GM19438 (cell line): ENCODE measurements at regions not wholly inside any gene's neighbourhood (a gene's known extent, or its start where the extent isn't known, plus 50 kb on each side); places are given as distances from the start of the nearest gene placed in this dataset.

Source experiments
- ATAC-seq: cut with Tn5 transposase; IDR thresholded peaks from one replicate; pipeline ENCODE4 v1.9.1; 2021; ENCODE audit warnings: low read depth; ENCODE audit not compliant: unreplicated experiment

DNA sequence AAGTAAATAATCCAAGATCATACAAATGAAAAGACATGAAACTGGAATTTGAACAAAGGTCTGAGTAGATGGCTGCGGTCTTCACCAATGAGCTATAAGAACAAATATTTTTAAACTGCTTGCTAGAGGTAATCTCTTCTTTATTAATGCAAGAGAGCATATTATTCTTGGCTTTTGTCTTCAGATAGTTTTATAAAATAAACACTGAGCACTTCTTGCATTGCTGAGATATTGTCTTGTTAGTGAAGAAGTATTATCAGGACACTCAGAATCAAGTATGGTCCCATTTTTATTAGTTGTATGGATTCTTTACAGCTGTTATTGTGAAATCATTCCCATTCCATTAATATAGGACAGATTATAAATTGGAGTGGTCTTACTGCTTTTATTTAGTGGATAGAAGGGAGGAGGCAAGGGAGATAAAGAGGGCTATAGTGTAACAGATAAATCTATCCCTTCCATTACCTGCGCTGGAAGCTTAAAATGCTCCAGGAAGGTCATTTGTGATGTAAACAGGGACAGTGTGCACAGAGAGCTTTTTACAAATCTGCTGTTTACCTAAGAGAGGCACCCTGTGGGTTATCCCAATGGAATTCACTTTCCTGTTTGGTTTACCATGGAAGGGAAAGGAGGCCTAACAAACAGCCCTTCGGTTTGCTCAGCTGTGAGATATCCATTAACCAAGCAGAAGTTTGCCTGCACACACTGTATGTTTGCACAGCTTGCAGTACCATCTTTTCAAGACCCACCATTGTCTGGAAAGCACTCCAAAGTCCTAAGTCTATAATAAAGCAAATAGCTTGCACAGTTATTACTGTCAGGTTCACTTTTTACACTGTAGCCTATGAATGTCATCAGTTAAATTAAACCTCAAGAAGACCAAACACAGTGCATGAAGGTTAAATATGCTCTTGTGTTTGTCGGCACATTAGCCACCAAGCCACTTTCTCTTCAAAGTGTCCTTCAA is 347.7 kb upstream of the TGFBR2 start:
- ATAC-seq, result no peak

DNA sequence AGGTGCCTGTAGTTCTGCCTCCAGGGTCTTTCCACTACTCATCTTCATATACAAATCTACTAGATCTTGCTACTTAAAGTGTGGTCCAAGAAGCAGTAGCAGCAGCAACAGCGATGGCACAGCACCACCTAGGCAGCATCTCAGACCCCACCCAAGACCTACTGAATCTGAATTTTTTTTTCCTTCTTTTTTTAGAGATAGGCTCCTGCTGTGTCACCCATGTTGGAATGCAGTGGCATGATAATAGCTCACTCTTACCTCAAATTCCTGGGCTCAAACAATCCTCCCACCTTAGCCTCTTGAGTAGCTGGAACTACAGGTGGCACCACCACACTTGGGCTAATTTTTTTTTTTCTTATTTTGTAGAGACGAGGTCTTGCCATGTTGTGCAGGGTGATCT is 346.7 kb upstream of the TGFBR2 start:
- no peak for ATAC-seq

DNA sequence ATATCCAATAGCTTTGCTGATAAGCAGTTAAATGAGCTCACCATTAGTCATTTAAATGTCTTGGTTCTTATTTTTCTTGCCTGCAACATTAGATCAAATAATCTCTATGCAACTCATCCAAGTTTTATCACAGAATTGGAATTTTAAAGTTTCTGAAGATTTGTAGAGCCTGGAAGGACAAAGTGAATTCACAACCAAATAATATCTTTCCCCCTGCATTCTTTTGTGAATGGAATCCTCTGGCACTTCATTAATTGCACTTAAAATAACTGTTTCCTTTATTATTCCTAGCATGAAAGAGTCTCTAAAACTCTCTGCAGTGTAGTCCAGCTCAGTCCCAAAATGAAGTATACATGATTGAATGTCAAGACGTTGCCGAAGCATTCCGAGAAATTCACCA is 345.6 kb upstream of the TGFBR2 start:
- ATAC-seq, result no peak

DNA sequence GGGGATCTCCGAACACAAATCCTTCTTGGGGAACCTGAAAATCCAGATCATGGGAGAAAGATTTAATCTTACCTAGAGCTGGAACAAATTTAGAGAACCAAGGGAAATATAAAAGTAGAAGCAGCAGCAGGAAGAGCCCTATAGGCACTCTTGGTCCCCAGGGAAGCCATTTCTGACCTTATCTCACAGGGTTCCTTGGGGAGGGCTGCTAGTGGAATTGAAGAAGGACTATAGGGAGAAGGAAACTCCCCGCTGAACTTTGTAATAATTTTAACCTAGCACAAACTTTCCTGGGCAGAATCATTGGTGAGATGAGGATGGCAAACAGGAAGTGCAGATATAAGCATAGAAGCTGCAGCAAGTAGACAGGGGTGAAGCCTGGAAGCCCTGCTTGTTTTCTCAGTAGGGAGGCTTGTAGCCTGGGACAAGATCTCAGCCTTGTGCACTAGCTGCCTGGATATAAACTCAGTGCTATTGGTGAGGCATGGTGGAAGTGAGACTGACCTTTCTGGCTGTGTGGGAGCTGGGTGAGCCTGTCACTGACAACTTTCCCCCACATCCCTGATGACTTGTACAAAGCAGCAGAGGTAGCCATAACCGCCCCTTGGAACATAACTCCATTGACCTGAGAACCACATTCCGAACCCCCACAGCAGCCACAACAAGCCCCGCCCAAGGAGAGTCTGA is 343.0 kb upstream of the TGFBR2 start:
- no peak for ATAC-seq

DNA sequence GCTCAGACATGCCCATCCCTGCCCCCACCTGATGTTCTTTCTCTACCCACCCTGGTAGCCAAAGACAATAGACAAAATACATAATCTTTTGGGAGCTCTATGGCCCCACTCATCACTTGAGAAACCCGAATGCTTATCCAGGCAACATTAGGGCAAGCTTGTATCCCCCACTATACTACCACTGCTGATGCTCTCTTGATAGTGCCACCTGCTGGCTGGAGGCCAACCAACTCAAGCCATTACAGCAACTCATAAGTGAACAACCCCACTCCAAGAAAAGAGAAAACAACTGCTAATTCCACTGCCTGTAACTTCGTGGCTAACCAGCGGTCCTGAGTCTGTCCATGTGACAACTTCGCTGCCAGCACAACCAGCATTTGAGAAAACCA is 342.5 kb upstream of the TGFBR2 start:
- ATAC-seq, result no peak

DNA sequence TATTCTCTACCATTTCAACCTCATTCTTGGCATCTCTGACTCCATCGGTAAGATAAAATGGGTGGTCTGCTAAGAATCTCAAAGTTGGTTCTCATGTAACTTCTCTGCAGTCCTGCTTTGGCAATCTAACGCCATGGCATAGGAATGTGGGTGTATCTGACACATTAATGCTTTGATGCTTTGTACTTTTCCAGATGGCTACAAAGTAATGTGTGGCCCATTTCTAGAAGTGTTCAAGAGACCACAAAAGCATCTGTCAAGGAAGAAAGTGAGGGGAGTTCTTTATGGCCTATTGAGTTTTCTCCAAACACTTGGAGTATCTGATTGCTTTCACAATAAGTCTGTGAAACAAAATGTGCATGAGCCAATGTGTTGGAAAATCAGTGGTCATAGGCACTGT is 339.9 kb upstream of the TGFBR2 start:
- ATAC-seq, result no peak

DNA sequence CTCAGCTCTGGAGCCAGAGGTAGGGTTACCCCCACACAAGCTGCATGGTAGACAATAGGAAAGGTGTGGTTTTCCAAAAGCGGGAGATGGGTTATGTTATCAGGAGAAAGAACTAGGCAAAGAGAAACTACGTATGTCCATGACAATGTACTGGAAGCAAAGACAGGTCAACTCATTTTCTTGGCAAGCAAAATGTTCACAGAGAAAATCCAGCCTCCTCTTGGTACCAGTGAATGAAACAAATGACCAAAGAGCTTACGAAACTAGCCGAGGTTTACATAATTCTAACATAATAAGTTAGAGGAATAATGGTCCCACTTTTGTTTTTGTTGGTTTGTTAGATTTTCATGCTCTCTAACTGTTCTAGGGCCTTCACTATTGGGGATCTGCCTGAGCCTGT is 338.1 kb upstream of the TGFBR2 start:
- ATAC-seq, result no peak

DNA sequence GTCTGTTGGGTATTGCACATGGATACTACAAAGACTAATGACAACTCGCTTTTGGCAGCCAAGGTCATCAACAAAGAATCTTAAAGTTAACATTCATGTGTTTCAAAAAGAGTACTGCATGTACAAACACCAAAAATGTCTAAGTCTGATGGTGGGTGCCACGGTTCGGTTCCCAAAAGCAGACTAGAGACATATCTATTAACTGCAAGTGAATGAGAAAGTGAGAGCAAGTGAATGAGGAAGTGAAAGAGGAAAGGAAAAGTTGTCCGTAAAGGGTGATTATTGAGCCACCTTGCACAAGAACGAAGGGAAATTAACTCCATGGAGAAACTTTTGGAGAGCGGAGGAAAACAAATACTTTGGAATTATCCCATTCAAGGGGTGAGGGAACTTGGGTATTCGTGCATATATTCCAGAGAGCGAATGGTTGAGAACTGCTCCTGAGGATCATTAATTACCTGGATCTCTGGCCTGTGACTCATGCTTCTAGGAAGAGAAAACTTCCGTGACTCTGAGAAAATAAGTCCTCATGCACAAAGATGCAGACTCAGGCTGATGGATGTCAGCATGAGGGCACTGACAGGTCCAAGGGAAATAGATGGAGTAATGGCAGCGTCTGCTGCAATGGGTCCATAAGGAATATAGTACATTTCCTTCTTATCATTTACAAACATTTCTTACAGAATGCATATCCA is 336.5 kb upstream of the TGFBR2 start:
- no peak for ATAC-seq

DNA sequence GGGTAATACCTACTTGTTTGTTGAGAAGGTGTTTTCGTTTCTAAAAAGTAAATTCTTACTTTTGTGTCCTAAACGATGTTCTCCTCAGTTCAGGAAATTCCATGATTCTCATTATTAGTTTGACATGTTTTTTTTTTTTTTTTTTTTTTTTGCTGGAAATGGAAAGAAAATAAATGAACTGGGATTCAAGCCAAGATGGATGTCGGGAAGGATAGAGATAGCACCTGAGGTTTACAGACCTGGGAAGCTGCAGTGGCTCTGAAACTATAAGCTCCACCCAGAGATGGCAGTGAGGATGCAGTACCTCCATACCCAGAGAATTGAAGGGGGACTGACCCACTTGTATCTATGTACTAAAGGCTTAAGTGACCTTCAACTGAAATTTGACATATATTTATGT is 334.6 kb upstream of the TGFBR2 start:
- ATAC-seq, result no peak

DNA sequence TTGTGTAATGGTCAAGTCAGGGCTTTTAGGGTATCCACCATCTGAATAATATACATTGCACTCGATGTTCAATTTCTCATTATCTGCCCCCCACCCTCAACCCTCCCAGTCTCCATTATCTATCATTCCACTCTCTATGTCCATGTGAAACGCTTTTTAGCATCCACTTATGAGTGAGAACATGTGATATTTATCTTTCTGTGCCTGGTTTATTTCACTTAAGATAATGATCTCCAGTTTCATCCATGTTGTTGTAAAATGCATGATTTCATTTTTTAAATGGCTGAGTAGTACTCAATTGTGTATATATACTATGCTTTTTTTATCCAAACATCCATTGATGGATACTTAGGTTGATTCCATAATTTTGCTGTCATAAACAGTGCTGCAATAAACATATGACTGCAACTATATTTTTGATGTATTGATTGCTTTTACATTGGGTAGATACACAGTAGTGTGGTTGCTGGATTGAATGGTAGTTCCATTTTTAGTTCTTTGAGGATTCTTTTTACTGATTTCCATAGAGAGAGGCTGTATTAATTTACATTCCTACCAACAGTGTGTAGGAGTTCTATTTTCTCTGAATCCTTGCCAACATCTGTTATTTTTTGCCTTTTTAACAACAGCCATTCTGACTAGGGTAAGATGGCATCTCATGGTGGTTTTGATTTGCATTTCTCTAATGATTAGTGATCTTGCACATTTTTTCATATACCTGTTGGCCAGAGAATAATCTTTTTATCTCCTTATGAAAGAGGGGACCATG is 332.9 kb upstream of the TGFBR2 start:
- ATAC-seq, result no peak

DNA sequence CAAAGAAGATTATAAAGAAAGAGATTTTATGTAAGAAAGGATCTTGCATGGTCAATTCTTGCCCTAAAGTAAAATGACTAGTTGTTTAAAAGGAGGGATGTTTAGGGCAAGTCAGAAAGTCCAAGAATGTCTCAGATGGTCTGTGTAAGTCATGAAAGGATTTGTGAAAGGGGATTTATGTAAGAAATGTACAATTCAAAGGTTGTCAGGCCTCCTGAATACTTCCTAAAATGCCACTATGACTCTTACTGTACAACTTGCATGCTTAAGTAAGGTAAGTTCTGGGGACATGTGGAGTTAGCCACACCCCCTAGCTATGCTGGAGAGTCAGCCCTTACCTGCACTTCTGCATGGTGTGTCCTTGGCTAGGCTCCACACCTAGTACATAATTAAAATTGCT is 328.9 kb upstream of the TGFBR2 start:
- no peak for ATAC-seq

DNA sequence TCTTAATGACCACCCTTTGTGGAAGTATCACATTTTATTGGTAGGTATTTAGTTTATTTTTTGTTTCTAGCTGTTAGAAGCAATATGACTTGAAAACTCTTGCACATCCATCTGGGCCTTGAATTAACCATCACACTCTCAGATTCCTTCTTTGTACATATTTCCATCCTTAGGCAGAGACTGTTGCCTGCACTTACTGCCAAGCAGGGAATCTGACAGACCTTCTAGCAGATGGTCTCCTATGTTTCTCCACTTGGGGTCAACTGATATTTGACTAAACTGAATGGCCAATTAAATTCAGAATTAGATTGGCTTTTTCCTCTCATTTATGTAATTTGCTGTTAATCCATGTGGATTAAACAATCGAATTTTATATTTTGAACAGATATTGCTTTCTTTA is 324.9 kb upstream of the TGFBR2 start:
- no peak for ATAC-seq

DNA sequence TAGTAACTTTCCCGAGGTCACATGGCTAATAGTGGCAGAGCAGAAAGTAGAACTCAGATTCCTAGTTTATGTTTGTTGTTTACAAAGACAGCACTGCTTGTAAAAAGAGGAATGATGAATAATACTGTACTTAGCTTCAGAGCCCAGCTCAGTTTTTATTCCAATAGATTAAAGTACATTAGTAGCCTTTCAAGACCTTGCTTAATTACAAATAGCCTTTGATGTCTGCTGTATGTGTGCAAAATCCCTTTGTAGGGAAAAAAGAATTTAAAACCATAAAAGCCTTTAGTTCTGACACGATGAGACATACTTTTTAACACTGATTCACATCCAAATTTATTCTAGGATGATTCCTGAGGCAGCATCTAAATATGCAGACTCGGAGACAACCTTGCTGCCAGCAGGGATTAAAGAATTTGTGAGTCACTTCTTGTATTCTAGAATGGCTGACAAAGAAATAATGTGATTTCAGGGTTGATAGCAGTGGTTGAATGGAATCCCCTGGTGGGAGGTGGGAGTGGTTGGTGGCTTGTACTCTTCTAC is 324.2 kb upstream of the TGFBR2 start:
- no peak for ATAC-seq

DNA sequence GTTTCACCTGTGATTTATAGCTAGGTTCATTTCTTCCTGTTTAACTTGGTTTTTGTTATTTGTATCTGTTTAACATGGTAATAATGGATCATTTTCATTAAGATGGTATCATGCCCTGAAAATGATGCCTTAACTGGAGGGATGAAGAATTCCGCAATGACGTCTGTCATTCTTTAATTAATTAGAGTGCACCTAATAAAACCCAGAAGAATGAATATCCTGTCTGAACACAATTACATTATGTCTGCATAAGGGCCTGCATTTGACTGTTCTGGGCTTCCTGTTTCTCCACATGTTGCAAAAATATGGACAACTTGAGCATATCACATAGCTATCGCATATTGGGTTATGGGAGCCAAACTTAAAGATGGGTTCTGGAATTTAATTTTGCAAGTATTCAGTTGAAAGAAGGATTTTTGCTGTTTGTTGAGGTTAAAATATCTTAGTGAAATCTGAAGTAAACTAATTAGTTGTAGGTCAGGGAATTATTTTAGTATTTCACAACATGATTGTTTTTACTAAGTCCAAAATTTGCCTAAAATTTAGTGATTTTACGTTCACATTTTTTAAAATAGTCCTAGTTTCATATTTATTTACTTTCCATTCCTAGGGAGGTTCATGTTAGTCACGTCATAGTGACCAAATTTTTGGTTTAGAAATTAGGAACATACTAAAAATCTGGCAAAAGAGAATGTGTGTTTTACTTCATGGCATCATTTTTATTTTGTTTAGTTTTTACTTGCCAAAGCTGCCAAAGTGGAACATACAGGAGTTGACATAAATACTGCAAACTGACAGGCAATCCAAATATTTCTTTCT is 321.0 kb upstream of the TGFBR2 start:
- no peak for ATAC-seq

DNA sequence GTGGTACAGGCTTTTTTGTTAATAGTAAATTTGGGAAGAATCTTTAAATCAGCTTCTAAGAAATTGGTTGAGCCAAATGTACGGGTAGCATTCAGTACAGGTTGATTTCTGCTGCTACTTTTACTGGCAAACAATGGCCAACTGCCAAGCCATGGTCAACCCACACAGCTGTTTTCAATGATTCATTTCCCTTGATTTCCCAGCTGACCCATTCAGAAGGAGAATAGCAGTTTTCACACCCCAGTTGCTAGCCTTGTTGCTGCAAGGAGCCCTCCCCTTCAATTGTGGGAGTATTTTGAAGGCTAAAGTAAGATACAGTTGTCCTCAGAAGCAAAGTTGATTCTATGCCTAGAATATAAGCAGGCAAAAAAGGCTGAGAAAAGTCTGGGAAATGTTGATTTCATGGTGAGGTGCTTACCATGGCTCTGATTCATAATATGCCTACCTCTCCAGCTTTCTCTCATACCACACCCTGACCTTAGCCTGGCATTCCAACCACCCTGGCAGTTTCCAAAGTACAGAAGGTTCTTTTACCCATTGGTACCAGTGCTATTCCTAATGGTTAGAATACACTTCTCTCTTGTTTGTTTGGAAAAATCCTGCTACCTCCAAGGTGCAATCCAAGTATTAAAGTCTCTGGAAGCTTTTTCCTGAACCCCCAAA is 320.3 kb upstream of the TGFBR2 start:
- no peak for ATAC-seq

DNA sequence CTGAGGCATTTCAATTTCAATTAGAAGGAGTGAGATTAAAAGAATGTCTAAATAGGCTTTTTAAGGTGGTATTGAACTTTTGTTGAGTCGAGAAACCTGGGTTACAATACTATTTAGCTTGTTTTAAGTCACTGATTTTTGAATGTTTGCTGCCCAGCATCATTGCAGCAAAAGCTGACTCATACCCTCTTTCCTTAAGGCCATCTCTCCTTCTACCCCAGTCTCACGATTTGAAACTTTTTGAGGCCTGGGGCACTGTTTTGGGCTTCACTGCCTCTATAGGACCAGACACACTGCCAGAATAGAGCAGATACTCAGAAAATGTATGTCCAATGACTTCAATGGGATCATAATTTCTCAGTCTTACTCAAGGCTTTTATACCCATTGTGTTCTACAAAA is 319.6 kb upstream of the TGFBR2 start:
- ATAC-seq, result no peak

DNA sequence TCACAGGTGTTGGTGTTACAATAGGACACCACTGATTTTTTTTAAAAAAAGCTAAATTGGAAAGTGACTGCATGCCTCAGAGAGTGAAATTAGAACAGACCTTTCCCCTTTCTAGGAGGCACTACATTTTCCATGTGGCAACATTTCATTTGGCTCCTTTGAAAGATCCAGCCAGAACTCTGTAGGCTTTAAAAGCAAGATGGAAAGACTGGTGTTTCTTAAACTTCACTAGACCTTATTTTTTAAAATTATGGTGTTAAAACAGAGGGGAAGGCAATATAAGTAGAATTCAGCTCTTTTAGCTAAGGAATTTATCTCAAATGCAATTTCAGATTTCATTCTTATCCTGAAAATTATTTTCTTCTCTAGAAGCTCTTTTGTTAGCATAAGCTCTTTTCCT is 317.6 kb upstream of the TGFBR2 start:
- ATAC-seq, result no peak

DNA sequence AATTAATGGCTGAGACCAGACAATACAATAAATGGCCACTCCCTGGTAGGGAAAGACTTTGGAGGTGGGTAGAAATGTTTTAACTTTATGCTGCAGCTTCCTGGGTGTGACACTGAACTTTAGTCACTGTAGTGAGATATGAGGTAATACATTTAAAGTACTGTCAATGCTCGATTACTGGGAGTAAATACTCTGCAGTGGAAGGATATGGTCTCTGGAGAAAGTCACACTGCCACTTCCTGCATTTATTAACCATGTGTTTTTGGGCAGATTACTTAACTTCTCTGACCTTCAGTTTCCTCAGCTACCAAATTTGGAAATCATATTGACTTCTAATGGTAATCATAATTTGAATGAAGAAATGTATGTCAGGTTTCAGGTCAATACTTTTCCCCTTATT is 317.1 kb upstream of the TGFBR2 start:
- no peak for ATAC-seq

DNA sequence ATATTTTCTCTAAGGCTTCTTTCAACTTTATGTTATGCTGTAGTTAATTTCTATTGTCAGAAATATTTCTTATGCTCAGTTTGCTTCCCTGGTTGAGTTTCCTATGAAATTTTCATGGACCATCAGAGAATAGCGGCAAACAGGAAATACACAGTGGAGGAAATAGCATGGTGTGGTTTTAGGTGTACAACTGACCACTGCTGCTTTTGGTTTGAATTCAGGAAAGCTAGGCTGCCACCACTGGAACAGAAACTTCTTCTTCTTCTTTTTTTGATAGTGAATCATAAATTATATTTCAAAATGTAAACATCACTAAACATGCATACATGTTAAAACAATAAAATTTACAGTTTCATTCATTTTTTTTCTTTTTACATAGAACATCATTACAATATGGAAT is 316.6 kb upstream of the TGFBR2 start:
- ATAC-seq, result no peak
